Occipital lobe (tissue), 1 donor: ENCODE measurements at regions not wholly inside any gene's neighbourhood (a gene's known extent, or its start where the extent isn't known, plus 50 kb on each side); places are given as distances from the start of the nearest gene placed in this dataset.

Experiments
- DNase-seq: peaks from one replicate; lab custom pipeline; 2025; lab: John Stamatoyannopoulos, UW

DNA sequence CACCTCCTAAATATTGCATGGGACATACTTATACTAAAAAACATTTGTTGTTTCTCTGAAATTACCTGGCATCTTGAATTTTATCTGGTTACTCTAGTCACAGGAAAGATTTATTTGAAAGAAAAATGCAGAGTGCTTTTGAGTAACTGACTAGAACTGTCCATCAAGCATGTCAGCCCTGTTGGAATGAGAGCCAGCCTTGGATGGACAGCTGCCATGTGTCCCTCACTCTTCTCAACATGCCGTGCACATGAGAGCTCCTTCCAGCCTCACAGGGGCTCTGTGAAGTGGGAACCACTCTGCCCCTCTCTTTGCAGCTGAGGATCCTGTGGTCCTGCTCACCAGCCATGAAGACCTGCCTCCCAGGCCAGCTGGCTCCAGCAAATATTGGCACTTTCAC lies 118.3 kb upstream of the SHH start:
- no peak for DNase-seq

DNA sequence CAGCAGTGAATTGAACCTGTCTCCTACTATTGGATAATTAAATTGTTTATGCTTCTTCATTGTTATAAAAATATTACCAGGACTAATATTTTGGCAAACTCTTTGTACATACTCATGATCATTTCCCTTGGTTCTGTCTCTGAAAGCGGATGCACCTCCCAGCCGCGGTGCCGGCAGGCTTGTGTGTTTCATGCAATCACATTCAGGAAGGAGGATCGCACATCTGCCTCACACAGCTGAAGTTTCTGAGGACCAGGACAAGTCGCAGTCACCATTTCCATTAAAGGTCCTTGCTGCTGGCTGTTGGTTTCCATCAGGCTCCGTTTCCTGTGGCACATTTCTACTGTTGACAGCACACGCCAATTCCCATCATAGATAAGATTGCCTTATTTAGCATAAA lies 117.8 kb upstream of the SHH start:
- DNase-seq = no peak

DNA sequence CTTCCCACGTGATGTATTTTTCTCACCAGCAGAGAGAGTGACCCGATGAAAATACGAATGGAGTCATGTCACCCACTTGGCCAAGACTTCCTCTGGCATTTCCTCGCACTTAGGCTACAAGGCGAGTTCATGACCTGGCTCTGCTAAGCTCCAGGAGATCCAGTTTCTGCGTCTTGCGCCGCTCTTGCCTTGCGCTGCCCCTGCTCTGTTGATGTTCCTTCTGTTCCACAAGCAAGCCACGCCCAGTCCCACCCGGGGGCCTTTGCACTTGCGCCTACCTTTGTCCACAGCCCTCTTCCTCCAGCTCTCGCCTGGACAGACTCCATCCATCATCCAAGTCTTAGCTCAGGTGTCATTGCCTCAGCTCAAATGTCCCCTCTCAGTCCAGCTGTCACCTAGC lies 116.3 kb upstream of the SHH start:
- no peak for DNase-seq

DNA sequence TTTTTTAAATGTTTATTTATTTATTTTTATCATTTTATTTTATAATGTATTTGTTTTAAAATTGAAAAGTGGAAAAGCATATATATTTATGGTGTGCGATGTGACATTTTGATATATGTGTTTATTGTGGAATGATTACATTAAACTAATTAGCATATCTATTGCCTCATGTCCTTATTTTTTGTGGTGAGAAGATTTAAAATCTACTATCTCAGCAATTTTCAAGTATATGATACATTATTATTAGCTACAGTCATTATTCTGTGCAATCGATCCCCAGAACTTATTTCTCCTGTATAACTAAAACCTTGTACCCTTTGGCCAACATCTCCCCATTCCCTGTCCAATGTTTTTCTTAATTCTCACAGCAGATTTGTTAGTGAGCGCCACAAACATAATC lies 115.6 kb upstream of the SHH start:
- DNase-seq = no peak

- no peak for DNase-seq
Observed at GRCh38 chr7:155925682-155926081, 113.4 kb upstream of the SHH start.

GRCh38 chr7:155922067-155922816 lies 110.0 kb upstream of the SHH start:
- DNase-seq = no peak

GRCh38 chr7:155921804-155922066 lies 109.5 kb upstream of the SHH start:
- no peak for DNase-seq

DNA sequence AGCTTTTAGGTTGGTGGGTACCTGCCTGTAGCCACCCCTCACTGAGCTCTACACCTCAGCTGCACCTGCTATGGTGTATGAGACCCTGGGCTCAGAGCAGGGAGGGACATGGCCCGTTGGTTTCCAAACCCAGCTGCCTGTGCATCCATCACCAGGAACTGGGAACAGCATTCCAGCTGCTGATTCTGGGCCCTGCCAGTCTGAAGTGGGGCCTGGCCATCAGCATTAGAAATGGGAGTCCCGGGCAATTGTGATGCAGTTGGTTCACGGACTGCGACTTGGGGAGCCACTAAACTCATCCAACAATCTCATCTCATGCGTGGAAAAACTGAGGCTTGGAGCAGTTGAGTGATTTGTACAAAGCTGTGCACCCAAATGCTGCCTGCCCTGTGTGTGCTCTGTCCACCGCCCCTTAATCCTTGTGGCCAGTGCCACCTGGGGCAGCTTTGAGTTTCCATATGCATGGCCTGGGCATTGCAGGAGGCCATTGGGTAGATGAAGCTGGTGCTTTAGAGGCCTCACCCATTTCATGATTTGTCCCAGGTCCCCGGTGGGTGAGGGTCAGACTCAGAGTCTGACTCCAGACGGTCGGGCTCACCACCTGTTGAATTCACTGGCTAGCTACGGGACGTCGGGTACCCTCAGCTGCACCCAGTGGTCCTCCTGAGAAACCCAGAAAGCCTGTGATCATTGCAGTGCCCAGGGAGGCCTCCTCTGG lies 109.0 kb upstream of the SHH start:
- no peak for DNase-seq

DNA sequence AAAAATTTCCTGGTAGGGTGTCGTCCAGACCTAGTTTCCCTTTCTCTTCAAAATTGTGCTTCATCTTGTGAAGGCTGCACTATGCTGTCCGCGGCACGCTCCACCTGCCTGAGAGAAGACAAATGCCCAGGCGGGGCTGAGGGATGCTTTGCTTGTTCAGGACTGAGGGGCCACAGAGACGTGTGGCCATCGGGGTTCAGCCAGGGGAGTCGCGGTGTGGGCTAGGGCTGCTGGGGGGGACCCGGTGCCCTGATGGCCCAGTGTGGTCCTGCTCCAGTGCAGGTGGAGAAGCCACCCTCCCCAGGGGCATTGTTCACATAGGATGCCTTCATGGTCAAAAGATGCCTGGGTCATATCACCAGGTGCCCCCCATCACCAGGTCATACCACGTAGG lies 107.8 kb upstream of the SHH start:
- DNase-seq = no peak

DNA sequence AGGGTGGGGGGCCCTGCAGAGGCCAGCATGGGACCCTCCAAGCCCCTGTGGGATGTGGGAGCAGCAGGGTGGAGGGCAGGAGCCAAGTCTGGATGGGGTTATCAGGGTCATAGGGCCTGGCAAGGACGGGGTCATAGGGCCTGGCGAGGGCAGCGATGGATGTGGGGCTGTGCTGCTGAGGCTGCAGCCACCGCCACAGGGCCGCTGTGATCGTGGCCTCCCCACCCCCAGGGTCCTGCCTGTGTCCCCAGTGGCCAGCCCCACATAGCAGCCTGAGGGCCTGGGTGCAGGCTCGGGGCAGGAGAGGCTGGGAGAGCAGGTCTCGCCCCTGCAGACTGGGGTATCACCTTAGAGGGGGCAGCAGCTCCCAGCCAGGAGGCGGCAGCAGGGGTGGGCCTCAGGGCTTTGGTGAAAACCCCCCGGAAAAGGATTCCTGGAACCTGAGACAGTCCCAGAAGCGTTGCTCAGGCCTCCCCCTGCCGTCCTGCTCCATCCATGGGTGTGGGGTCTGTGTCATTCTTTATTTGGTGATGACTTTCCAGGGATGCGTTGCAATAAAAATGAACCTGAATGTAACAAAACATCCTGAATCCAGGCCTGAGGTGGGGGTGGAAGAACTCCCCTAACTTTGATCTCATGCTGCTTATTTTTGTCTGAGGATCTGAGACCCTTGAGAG lies 107.3 kb upstream of the SHH start:
- DNase-seq = no peak

GRCh38 chr7:155918720-155919390 lies 106.6 kb upstream of the SHH start:
- no peak for DNase-seq

- DNase-seq = no peak
Observed at GRCh38 chr7:155917836-155918430, 105.7 kb upstream of the SHH start.

GRCh38 chr7:155916926-155917655 lies 104.8 kb upstream of the SHH start:
- no peak for DNase-seq

GRCh38 chr7:155914341-155914740 lies 102.1 kb upstream of the SHH start:
- no peak for DNase-seq

- no peak for DNase-seq
Observed at GRCh38 chr7:155913719-155914118, 101.5 kb upstream of the SHH start.

- DNase-seq = no peak
Observed at GRCh38 chr7:155913291-155913690, 101.0 kb upstream of the SHH start.

GRCh38 chr7:155911471-155912105 lies 99.3 kb upstream of the SHH start:
- DNase-seq = no peak

DNA sequence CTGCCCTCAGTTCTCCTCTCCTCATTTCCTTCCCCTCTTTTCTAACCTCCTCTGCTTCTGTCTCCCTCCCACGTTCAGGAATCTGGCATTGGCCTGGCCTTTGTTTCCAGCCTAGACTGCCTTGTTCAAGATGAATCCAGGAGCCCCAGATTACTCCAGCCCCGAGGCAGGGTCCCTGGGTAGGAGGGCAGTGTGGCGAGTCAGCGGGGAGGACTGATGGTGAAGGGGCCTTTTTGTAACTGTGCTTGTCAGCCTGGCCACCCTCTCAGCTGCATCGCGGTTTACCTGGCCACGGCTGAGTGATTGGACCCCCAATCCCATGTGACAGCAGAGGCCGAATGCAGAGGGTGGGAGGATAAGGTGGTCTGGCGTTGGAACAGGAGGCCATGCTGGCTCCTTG lies 96.1 kb upstream of the SHH start:
- DNase-seq = no peak

GRCh38 chr7:155907450-155908200 lies 95.4 kb upstream of the SHH start:
- DNase-seq = no peak

DNA sequence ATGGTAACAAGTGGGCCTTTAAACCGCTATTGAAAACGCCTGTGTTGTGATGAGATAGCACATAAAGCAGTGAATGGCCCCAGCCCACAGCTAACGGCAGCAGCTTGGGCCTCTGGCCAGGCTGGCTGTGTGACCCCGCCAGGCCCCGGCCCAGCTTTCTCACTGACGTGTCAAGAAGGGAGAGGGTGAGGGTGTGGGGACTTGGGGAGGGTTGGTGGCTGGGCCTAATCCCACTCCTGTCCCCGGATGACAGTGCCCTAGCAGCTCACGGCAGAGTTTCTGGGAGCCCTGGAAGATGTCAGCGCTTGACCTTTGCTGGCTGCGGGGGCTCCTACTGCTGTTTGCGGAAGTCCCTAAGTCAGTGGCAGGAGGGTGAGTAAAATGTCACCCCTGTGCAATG lies 88.9 kb upstream of the SHH start:
- no peak for DNase-seq
